ENCODE measurements at regions not wholly inside any gene's neighbourhood (a gene's known extent, or its start where the extent isn't known, plus 50 kb on each side); places are given as distances from the start of the nearest gene placed in this dataset.
"Not testable (repeated sequence)": the region's sequence is repeated elsewhere in the genome, so short reads cannot be mapped to it uniquely, and the experiment has no call there.

DNA sequence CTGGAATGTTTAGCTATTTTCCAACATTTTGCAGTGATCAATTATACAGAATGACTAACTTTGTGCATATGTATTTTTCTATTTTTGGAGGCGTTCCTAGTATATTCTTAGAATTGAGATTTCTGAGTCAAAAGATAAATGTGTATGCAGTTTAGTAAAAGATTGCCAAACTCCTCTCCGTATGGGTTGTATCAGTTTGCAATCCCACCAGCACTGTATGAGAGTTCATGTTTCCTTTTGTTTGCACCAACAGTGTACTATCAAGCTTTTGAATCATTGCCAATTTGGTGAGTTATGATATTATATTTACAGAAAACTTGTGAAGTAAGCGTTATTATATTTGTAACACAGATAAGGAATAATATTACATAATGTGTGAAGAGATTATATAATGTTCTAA, 658.7 kb downstream of the JRKL start:
- DNase-seq: no peak

DNA sequence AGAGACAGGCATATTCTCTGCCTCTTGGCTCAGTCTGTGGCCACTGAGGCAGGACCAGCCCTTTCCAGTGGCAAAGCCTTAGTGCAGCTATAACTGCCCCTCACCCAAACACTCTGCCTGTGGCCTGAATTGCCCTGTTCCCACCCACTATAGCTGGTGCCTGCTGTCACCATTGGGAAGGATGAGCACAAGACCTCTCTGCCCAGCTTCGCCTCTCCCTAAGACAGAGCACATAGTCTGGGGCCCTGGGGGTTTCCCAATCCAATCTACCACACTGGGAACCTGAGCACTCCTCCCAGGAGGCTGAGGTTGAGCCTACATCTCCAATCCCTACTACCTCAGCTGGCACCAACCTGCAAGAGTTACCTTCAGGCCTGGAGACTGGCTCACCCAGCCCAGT, 670.4 kb downstream of the JRKL start:
- DNase-seq: no peak

DNA sequence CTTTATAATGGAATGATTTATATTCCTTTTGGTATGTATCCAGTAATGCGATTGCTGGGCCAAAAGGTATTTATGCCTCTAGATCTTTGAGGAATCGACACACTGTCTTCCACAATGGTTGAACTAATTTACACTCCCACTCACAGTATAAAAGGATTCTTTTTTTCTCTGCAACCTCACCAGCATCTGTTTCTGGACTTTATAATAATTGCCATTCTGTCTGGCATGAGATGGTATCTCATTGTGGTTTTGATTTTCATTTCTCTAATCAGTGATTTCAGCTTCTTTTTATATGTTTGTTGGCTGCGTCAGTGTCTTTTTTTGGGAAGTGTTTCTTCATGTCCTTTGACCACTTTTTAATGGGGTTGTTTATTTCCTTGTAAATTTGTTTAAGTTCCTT, 679.3 kb downstream of the JRKL start:
- DNase-seq: no peak

DNA sequence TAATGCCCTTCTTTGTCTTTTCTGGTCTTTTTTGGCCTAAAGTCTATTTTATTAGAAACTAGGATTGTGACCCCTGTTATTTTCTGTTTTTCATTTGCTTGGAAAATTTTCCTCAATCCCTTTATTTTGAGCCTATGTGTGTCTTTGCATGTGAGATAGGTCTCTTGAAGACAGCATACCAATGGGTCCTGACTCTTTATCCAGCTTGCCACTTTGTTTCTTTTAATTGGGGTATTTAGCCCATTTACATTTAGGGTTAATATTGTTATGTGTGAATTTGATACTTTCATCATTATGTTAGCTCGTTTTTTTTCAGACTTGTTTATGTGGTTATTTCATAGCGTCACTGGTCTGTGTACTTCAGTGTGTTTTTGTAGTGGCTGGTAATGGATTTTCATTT, 682.6 kb downstream of the JRKL start:
- DNase-seq: no peak

DNA sequence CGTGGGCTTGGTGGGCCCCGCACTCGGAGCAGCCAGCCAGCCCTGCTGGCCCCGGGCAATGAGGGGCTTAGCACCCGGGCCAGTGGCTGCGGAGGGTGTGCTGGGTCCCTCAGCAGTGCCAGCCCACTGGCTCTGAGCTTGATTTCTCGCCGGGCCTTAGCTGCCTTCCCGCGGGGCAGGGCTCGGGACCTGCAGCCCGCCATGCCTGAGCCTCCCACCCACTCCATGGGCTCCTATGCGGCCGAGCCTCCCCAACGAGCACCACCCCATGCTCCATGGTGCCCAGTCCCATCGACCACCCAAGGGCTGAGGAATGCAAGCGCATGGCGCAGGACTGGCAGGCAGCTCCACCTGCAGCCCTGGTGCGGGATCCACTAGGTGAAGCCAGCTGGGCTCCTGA, 686.9 kb downstream of the JRKL start:
- not testable (repeated sequence) for DNase-seq

GRCh38 chr11:97078443-97078842, 688.6 kb downstream of the JRKL start:
- no peak for DNase-seq

GRCh38 chr11:97079244-97079643, 689.4 kb downstream of the JRKL start:
- DNase-seq: no peak

GRCh38 chr11:97087419-97087818, 697.6 kb downstream of the JRKL start:
- no peak for DNase-seq

DNA sequence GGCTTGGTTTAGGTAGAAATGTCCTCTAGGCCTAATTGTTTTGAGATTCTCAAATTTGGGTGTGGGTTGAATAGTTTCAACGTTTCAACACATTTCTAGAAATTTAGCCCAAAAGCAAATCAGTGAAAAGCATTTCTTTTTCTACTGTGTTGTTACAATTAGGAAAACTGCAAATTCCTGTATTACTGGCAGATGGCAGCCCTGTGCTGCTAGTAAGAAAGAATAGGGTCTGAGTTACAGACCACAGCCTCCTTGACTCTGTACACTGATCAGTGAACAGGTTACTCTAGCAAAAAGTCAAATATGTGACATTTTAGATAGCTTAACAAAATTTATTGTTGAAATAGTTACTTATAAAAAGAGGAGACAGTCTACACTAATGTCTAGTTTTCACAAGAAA, 703.0 kb downstream of the JRKL start:
- DNase-seq: no peak

DNA sequence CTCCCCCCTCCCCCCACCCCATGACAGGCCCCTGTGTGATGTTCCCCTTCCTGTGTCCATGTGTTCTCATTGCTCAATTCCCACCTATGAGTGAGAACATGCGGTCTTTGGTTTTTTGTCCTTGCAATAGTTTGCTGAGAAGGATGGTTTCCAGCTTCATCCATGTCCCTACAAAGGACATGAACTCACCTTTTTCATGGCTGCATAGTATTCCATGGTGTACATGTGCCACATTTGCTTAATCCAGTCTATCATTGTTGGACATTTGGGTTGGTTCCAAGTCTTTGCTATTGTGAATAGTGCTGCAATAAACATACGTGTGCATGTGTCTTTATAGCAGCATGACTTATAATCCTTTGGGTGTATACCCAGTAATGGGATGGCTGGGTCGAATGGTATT, 712.4 kb downstream of the JRKL start:
- DNase-seq: not testable (repeated sequence)

- DNase-seq: no peak
These were observed 717.8 kb downstream of the JRKL start for GRCh38 chr11:97107604-97108003.

DNA sequence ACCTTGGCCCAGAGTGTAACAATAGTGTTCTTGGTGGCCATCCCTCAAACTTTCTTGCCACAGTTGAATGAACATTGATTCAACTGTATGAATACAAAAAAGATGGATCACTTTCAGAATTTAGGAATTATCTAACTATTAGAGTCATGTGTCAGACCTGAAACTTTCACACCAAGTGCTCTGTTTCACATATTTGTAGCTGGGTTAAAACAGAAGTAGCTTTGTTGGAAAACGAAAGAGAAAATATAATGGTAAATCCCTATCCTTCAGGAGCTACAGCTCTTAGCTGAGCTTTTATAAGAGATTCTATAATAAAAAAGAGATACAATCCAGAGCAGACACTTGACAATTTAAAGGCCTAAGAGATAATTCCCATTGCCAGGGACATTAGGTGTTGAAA, 719.3 kb downstream of the JRKL start:
- no peak for DNase-seq

- no peak for DNase-seq
These were observed 720.6 kb downstream of the JRKL start for GRCh38 chr11:97110376-97110775.

DNA sequence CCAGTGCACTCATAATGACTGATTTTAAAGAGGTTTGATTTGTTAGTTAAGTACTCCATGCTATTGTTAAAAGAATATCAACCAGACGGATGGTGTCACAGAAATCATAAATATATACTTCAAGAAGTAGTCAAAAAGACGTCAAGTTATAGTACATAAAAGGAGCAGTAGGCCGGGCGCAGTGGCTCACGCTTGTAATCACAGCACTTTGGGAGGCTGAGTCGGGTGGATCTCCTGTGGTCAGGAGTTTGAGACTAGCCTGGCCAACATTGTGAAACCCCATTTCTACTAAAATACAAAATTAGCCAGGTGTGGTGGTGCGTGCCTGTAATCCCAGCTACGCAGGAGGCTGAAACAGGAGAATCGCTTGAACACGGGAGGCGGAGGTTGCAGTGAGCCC, 721.7 kb downstream of the JRKL start:
- no peak for DNase-seq

DNA sequence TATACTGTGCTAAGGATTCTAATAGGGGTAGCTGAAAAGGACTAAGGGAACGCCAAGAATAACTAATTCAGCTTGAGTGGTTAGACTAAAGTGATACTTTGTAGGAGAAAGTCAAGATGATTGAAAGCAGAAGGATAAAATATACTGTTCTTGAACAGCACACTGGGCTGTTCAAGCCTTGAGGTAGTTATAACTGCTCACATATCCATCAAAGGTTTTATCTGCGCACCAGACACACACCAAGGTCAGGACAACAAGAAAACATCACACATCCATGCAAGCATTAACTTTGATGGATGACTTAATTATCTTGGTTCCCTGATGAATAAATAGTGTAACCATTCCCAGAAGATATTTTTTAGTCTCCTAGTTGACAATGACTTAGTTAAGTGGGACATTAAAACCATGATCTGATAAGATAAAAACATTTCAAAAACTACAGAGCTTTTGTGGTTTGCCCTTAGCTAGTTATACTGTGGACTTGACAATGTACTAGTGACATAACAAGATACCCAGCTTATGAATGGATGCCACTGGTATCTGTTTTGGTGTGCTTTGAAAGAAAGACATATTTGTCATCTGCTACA, 728.9 kb downstream of the JRKL start:
- DNase-seq: no peak

GRCh38 chr11:97123237-97123636, 733.4 kb downstream of the JRKL start:
- no peak for DNase-seq

- DNase-seq: no peak
These were observed 746.3 kb downstream of the JRKL start for GRCh38 chr11:97136067-97136466.

DNA sequence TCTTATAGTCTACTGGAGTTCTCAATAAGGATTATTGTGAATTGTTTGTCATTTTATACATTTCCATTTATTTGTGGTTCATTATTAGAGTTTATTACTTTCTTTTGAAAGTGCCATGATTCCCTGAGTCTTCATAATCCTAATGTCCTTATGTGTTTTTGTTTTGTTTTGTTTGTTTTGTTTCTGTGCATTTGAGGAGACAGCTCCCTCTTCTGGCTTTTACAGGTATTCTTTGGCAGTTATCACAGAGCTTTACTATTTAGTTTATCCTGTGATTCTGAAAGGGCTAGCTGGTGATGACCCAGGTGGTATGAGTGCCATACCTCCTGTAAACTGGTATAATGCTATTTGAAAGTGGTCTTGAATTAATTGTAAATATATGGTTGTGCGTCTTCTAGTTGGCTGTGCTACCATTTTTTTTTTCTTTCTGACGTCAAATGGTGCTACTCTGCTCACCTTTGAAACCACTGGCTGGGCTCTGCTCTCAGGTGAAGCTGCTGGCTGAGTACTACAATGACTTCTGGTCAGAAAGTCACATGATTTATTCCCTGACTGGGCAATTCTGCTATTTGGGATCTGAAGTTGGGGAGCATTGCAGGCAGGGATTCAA, 751.2 kb downstream of the JRKL start:
- DNase-seq: no peak

DNA sequence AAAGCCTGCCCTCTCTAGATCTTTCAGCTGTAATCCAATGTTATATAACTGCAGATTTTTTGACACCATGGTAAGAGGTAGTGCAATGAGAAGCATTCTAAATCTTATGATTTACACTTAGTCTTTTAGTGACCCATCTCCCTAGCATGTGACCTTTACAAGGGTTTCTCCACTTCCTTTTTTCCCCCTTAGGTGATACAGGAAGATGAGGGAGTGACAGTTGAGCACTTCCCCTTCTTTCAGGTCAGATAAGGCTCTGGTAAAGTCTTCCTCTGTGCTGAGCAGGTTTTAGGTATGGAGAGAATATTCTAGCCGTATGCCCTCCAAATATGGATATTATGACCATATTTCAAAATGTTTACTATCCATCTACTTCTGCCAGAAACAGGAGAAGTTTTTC, 753.6 kb downstream of the JRKL start:
- DNase-seq: no peak

DNA sequence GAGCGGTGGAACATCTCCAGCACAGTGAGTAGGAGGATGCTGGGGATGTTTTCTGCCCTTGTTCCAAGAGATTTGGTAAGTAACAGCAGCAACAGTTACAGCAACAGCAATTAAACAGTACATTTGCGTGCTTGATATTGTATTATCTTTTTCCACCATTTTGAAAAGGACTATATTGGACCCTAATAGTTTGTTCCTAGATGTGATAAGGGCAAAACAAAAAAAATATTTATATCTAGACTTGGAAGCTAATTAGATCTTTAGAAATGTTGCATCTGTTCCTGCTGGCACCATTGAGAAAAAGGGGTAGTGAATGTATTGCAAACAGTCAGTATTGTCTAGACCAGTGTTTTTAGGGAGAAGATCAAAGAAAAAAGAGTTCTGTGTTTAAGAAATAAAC, 759.9 kb downstream of the JRKL start:
- DNase-seq: no peak

DNA sequence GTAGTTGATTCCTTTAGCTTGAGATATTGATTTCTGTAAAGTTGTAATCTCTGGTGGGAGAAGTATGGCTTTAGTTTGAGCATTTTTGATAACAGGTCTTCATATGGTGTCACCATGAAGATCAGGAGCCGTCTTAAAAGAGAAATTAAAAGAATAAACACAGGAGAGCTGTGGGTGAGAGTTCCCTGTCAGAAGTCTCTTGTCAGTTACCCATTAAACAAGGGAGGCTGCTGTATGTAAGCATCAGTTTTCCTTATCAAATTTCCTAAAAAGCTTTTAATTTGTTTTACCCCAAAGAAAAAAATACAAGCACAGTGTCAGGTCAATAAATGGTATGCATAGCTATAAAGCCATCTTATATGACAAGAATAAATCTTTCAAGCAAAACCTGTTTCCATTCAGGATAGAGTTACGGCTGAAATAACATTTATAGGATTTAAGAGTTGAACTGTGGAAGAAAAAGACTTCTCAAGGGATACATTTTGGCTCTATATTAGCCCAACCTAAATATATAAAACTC, 767.5 kb downstream of the JRKL start:
- no peak for DNase-seq

- no peak for DNase-seq
These were observed 768.4 kb downstream of the JRKL start for GRCh38 chr11:97158243-97158642.

DNA sequence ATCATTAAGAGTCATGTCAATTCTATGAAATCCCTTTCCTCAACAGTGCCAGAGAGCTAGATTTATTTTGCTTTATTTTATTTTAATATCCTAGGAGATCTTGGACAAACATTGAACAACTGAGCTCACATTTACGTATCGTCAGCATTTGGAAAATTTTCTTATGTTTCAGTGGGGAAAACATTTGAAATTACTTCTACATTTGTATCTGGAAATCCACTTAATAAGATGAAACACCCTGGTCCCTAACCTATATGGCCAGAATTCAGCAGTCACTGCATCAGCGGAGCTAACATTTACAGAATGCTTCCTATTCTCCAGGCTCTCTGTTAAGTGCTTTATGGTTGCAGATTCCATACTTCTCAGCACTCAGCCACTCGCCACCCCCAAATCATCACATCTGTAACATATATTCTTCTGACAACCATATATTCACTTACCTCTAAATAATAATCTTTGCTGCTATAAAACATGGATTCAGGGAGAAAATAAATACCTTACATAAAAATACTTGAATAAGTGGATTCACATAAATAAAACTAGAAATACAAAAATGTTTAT, 773.9 kb downstream of the JRKL start:
- no peak for DNase-seq

DNA sequence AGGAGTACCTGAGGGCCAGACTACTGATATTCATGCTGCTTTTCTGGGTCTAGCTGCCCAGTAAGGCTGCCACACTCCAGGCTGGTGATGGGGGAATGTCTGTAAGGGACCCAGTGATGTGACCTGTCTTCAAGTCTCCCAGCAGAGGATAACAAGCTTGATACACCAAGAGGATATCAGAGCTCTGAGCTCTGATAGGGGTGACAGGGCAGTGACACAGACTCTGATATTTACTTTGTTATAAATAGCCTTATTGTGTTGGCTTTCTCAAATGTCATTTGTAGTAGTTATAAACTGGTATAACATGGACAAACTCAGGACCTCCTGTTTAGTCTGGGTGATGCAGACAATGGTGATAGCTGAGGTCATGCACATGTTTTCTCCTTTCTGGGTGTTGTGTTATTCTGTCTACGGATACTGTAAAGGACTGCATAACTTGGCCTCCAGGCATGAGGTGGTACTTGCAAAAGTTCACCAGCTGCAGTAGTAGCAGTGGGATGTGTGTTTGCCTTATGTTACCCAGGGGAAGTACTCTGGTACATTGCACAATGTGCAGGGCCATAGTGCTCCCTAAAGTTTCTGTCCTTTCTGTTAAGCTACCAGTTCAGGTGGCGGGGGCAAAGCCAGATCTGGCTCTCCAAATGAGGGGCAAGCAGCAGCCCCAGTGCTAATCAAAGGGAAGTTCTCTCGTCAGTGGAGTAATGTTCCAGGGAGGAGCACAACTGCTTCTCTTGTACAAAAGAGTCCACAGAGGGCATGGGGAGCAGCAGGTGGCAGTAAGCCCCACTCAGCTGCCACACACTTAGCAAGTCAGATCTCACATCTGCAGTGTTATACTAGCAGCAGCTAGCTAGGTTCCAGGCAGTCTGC, 812.2 kb downstream of the JRKL start:
- no peak for DNase-seq
